Right renal cortex interstitium (tissue), 3 donors: ENCODE measurements at regions not wholly inside any gene's neighbourhood (a gene's known extent, or its start where the extent isn't known, plus 50 kb on each side); places are given as distances from the start of the nearest gene placed in this dataset.
A peak's percentile ranks its signal among the peaks of the same experiment; 100 is the strongest.
"Not testable (repeated sequence)": the region's sequence is repeated elsewhere in the genome, so short reads cannot be mapped to it uniquely, and the experiment has no call there.

Source experiments
- DNase-seq, 3 donors: peaks; one replicate each; pipeline ENCODE4 v3.0.0-alpha.2; 2013; ENCODE audit warnings: low read depth in 3 of 3, low spot score in 2 of 3

DNA sequence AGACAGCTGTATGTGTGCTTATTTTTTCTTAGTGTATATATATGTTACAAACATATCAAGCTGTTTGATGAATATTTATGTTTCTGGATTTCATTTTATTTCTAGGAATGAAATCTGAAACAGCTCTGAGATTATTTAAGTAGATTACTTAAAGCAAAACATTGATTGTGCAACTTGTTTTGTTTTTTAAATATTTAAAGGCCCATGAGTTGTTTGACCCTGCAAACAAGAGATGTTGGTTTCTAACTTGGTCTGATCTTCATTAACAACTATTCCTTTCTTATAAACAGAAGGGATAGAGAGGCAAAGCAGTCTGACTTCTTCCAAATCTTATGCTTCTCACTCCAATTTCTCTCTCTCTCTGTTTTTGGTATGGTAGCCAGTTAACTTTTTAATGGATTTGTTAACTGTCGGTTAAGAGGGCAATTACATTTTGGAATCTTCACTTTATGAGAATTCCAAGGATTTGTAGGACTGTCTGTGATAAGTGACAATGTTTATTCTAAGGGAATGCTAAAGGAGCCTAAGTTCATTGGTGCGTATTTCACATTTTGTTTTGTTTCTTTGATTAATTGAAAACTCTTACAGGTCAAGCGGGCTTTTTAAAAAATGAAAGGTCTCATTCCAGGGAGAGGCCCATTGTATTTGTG, 102.6 kb upstream of the HMGA2 start:
- no peak for DNase-seq

DNA sequence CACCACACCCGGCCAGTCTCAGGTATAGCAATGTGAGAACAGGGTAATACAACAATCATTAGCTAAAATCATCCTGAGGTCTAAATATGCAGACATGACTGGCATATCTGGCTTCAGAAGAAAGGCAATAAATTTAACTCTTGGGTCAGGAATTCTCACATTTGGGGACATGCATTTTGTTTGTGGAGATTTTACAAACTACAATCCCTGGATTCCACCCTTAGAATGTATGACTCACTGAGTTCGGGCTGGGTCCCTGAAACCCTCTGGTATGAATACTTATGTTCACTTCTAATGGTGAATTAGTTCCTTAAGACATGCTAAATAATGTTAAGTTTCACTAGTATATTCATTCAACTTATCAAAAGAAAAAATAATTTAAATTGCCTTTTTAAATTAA, 98.9 kb upstream of the HMGA2 start:
- DNase-seq = no peak

DNA sequence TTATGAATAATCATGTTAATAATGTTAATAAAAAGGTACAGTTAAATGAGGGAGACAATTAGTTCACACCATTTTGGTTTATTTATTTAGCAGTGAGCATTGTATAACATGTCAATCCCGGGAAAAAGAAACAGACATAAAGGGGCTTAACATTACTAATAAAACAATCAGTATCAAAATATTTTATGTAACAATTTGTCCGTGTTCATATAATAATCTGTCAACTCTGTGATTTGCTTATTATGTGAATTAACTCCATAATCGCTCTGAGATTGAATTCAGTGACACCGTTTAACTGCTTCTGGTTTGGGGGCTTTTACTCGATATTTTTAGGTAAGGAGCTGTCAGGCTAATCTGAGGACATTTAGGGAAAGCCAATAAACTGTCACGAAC, 95.8 kb upstream of the HMGA2 start:
- no peak for DNase-seq

DNA sequence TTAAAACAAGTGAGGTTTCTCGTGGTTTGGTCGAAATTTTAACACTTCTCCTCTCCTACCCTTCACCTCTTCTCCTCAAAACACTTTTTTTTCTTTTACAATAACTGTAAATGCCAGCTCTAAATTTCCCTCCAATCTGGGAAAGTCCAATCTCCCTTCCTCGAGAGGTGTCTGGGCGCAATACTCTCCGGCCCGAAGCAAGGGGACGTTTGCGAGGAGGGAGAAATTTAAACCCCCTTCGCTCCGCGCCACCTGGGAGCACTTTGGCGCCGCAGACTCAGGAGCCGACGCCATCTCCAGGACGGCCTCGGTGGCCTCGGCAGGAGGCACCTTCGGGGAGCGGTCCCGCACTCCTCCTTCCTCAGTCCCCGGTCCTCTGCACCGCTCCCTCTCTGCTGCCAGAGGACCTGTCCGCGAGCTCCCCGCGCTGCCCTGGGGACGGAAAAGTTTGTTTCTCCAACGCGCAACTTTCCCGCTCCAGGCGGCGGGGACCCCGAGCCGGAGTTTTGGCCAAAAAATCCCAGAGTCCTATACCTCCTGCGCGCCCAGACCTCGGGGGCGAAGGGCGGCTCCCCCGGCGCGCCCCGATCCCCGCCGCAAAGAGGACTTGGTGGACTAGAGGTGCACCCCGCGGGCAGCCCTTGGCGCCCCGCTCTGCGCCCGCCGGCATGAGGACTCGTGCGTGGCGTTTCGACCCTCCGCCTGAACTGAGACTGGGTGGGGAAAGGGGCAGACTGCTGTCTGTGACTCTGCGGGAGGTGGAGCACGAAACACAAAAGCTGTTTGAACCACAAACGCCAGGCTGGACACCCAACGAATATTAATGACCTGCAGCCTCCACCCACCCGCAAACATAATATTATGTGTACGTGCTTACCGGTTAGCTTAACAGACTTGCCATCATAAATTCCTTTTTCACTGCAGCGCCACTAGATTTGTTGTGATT, 95.2 kb upstream of the HMGA2 start:
- DNase-seq = no peak

DNA sequence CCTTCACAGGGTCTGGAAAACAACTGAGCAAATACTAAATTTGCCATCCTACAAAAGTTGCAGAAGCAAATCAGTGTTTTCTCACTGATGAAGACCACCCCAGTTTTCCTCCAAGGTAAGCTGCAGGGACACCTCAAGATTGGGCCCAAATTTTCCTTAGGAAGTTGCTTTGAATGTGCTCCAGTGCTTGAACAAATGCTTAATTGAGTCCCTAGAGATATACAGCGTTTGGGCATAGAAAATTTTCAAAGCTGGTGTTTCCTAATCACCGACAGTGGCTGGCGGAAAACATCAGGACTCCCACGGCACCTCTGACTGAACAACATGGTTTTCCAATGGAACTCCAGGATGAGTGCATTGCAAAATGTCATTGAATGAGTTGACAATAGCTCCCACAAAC, 92.5 kb upstream of the HMGA2 start:
- DNase-seq = no peak

DNA sequence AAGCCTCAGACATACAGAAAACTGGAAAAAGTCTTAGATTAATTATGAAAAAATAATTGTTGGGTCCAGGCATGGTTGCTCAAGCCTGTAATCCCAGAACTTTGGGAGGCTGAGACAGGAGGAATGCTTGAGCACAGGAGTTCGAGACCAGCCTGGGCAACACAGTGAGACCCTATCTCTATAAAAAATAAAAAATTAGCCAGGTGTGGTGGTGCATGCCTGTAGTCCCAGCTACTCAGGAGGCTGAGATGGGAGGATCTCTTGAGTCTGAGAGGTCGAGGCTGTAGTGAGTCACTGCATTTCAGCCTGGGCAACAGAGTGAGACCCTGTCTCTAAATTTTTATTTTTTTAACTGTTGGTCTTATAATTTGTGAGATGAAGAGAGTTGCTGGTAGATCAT, 90.6 kb upstream of the HMGA2 start:
- DNase-seq = not testable (repeated sequence)

DNA sequence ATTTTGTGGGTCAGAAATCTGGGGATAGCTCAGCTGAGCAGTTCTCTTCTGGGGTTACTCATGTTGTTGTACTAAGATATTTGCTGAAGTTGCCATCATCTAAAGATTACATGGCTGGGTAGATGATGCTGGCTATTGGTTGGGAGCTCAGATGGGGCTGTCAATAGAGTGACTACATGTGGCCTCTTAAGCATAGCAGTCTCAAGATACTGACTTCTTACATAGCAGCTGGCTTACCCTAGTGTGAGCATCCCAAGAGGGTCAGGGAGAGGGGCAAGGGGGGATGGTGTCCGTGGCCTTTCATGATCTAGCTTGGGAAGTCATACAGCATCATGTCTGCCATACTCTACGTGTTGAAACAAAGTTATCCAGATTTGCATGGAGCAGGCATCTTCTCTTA, 90.1 kb upstream of the HMGA2 start:
- no peak for DNase-seq

DNA sequence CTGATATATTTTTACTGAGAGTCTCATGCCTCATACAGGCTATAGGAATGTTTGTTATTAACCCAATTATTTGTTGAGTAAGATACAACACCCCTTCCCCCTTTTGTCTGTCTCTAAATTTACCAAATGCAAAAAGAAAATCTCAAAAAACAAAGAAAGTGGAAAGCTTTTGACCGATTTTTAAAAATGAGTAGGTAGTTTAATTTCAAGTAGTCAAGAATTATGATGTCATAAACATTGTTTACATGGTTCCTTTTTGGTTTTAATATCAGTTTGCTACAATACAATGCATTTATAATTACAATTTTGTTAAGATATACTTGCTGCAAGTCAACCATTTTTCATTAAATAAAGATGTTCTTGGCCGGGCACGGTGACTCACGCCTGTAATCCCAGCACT, 84.7 kb upstream of the HMGA2 start:
- DNase-seq = no peak

DNA sequence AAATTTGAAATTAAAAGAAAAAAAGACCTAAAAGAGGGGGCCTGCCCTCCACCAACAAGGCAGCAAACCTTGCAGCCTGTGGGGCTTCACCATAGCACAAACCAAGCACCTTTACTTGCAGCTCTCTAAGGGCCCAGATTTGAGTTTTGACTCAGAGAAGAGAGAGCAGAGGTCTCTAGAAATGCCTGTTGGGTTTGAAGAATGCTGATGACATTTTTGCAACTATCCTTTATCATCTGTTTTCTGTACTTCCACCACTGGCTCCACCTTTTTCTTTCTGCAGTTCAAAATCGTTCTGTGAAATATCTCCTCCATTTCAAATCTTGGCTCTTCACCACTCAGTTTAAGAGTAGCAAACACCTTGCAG, 83.8 kb upstream of the HMGA2 start:
- no peak for DNase-seq

DNA sequence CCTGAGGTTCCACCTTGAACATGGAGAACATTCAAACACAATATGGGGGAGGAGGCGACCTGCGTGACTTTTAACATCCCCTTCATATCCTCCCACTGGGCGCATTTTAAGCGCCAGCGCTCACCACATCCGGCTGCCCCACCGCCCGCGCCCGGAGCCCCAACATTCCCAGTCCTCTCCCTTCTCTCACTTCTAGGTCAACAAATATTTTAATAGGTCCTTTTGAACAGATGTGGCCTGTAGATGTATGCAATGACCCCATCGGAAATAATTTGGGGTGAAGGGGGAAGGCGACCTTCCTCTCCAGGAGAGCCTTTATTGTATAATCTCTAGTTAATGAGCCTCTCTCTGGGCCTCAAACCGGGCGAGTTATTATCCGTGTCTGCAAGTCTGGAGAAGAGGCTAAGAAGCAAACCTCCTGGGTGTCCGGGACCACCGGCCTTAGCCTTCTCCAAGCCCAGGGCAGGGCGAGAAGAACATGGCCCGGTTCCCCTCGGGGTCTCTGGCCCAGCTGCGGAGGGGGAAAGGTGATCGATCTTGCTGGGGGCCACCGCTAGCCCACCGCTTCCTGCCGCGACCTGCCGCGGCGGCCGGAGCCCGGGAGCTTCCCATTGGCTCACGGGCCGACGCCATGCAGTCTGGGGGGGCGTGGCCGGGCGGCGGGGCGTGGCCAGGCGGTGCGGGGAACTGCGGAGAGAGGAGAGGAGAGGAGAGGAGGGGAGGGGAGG, 83.2 kb upstream of the HMGA2 start:
- DNase-seq = peak; percentile 63 to 84 (median 83)

DNA sequence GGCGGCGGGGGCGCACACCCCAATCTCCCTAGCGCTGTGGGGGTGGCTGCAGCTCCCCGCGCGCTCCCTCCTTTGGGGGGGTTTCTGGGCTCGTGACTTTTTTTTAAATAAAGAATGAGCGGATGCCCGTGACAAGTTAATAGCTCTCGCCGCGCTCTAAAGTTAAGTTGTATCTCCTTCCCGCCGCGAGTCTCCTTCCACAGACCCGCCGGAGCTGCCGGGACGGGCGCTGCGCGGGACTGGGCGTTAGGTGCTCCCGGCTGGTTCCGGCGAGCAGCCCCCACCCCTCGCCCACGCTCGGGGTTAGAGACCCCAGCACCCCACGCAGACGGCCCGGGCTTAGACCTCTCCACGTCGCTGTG, 82.6 kb upstream of the HMGA2 start:
- DNase-seq = no peak

DNA sequence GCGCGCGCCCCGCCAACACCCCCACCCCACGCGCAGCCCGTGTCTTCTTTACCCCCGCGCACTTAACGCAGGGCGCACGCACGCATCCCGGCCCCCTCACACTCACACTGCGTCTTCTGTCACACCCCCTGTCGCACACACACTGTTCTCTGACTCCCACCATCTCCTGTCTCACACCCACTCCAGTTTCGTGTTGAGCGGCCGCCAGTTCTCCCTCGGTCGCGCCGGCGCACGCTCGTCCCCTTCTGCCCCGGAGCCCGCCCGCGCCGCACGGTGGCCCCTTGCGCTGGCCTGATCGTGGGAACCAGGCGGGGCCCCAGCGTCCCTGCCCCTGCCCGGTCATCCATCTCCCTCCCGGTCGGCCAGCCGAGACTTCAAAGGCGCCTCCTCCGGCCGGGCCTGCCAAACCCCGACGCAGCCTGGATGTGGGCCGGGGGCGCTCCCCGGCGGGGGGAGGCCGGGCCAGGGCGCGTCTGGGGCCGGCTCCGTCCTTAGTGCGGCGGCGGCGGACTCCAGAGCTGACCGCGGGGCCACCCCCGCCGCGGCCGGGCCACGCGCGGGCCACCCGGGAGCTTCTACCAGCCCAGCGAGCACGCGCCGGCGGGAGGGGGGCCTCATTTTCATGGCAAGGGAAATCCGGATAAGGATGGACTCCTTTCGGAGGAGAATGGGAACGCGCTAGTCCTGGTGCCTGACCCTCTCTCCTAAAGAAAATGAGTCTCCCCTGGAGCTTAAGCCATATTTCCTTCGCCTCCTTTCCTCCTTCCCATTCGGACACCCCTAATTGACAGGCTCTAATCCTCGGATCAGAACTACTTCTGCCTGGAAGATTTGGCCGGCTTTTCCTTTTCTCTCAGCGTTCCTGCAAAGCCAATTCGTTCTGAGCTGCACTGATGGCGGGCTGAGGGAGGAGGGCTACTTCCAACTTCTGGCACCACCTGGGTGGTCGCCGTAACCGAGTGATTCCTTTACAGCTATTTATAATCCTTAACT, 82.0 kb upstream of the HMGA2 start:
- DNase-seq = peak; percentile 57 to 73 (median 68)

DNA sequence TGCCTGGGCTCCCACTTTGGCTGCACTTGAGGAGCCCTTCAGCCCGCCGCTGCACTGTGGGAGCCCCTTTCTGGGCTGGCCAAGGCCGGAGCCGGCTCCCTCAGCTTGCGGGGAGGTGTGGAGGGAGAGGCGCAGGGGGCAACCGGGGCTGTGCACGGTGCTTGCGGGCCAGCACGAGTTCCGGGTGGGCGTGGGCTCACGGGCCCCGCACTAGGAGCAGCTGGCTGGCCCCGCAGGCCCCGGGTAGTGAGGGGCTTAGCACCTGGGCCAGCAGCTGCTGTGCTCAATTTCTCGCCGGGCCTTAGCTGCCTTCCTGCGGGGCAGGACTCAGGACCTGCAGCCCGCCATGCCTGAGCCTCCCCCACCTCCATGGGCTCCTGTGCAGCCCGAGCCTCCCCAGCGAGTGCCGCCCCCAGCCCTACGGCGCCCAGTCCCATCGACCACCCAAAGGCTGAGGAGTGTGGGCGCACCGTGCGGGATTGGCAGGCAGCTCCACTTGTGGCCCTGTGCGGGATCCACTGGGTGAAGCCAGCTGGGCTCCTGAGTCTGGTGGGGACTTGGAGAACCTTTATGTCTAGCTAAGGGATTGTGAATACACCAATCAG, 79.9 kb upstream of the HMGA2 start:
- not testable (repeated sequence) for DNase-seq

DNA sequence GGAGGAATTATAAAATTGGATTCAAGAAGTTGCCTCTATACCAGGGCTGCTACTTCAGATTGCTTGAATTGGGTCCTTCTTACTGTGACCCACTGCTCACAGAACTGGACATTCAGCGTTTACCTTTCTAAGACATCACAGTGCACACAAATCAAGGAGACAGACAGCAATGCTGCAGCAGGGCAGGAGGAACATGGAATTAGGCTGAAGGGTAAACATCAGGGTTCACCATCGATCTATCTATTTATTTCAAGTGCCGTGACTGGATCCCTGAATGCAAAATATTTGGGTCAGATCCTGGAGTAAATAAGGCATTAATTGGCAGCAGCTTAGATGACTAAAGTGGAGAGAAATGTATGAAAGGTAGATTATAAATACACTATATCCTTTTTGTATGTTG, 76.9 kb upstream of the HMGA2 start:
- DNase-seq = no peak

DNA sequence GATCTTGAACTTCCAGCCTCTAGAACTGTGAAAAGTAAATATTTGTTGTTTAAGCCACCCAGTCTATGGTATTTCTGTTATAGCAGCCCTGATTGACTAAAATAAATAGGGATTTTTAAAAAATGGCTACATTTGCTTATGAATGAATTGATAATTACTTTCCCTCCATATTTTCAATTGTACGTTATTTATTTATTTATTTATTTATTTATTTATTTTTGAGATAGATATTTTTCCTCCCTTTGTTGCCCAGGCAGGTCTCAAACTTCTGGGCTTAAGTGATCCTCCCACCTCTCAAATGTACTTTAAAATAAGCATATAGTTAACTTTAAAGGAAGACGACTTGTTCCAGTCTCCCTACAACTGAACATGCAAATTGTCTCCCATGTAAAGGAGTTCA, 76.0 kb upstream of the HMGA2 start:
- DNase-seq = no peak

DNA sequence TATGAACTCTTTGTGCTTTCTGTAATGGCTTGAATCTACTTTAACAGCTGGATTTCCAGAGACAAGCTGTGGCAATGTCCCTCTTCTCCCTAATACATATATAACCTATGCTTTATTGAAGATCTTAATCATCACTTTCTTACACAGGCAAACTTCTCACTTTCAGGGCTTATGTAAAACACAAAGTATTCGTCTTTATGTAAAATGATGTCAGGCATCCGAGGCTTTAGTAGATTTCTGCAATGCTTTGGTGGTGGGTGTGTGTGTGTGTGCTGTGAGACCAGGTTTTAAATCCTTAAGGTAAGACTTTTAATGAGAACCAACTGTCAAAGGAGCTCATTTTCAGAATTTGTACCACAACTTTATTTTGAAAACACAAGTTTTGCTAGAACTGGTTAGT, 70.0 kb upstream of the HMGA2 start:
- no peak for DNase-seq

DNA sequence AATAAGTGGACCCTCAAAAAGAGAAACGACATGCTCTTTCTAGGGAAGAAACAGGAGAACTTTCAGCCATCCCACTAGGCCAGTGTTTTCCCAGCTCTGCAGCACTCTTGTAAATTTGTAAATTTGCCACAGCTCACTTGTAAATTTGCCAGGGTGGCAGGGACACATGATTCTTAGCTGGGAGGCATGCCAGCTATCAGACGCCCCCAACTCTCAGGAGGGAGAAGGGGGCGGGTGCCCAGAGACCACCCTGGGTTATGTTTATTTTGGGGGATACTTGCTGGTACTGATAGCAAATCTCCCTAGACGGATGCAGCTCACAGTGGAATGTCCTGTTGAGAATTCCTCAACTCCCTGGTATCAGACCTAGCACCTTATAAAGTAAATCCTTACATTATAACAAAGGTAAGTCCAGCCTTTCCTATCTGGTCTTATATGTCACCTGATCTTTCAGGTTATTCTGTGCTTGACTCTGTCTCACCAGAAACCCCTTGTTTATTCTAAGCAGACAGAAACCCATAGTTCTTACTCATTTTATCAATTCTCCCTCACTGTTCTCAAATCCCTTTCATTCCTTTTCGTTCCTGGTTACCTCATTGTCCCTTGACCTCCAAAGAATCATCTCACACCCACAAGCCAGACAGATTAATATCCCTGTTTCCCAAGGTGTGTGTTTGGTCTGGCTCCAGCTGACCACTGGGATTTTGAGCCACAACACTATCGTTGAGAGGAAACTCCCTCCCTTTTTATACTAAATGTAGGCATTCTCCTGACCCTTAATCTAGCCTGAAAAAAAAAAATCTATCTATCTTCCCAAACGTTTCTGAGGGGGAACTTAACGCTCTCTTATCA, 69.3 kb upstream of the HMGA2 start:
- no peak for DNase-seq

DNA sequence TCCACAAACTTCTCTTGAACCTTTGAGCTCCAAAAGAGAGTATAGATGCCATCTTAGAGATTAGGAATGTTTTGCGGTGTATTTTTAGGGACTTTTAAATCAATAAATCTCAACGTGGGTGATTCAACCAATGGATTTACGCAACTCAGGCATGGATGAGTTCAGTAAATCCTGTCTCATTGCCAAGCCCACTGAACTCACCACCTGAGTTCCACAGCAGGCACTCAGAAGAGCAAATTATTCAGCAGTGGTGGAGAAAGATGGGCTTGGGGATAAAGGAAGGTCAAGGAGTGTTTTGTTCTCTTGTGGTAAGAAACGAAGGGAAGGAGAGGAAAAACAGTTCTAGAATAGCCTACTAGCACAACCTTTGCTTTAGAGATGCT, 68.7 kb upstream of the HMGA2 start:
- no peak for DNase-seq

DNA sequence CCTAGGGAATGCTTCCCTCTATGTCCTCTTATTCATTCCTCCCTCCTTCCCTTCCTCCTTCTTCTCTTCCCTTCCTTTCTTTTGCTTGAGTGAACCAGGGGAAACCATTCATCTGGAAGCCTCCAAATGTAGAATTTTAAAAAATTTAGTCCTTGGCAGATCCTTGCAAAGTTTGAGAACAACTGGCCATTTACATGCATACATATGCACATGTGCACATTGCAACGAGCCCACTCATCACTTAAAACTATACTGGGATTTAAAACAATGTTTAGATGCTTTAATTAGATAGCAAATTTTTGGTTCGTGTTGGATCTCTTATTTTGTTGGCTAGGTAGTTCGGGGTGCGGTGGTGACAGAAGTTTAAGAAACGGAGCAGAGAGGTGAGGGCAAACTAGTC, 68.0 kb upstream of the HMGA2 start:
- DNase-seq = no peak
